Subcutaneous abdominal adipose tissue (tissue), 5 donors: ENCODE measurements at regions not wholly inside any gene's neighbourhood (a gene's known extent, or its start where the extent isn't known, plus 50 kb on each side); places are given as distances from the start of the nearest gene placed in this dataset.

Source experiments
- H3K27ac ChIP-seq: one replicate; pipeline ENCODE4 v1.7.0; 2013; ENCODE audit warnings: low read depth, mild to moderate bottlenecking, inconsistent platforms, low read length, moderate library complexity
- H3K27me3 ChIP-seq, 5 donors: one replicate each; pipeline ENCODE4 v1.7.0; 2013; ENCODE audit warnings: low read length in 5 of 5, inconsistent platforms in 1 of 5; ENCODE audit not compliant: control insufficient read depth in 5 of 5, insufficient read depth in 4 of 5
- H3K36me3 ChIP-seq, 5 donors: one replicate each; pipeline ENCODE4 v1.7.0; 2013; ENCODE audit warnings: low read length in 5 of 5; ENCODE audit not compliant: control insufficient read depth in 5 of 5, insufficient read depth in 5 of 5
- H3K4me1 ChIP-seq, 5 donors: one replicate each; pipeline ENCODE4 v1.7.0; 2013; ENCODE audit warnings: low read length in 5 of 5, mild to moderate bottlenecking in 3 of 5, moderate library complexity in 1 of 5; ENCODE audit not compliant: control insufficient read depth in 5 of 5, insufficient read depth in 5 of 5
- H3K4me3 ChIP-seq, 5 donors: one replicate each; pipeline ENCODE4 v1.7.0; 2013; ENCODE audit warnings: low read length in 5 of 5, low read depth in 1 of 5
- H3K9ac ChIP-seq, 5 donors: one replicate each; pipeline ENCODE4 v1.7.0; 2013; ENCODE audit warnings: low read length in 5 of 5, mild to moderate bottlenecking in 4 of 5, moderate library complexity in 3 of 5
- H3K9me3 ChIP-seq, 5 donors: one replicate each; pipeline ENCODE4 v1.7.0; 2013; ENCODE audit warnings: low read length in 5 of 5; ENCODE audit not compliant: control insufficient read depth in 5 of 5
- donor health status: healthy.
- donor health status: healthy.
- donor health status: healthy.
- donor health status: healthy.
- donor health status: healthy.

DNA sequence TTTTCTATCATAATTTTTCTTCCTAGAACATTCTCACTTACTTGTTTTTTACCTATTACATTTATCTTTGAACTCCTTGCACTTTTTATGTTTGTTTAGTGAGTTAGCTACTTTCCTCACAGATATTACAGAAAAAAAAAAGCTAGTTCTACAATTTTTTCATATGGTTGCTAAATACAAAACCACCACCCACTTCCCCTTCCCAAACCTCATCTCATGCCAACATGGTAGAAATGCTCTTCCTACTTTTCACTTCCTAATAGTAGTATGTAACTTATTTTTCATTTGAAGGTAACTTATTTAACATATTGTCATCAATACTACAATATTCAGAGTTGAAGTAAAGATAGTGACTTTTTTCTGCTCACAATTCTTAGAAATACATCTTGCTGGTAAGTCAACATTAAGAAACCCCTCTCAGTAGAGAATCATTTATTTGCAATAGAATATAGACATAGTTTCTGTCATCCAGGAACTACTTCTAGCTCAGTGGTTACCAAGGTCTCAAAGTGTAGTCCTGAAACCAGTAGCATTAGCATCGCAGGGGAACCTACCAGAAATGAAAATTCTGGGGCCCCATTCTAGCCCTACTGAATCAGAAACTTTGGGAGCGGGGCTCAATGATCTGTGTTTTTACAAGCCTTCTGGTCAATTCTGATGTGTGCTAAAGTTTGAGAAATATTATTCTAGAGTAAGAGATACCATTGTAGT is 1124.6 kb downstream of the DTWD2 start:
- no peak overlapping the region for H3K9ac ChIP-seq

DNA sequence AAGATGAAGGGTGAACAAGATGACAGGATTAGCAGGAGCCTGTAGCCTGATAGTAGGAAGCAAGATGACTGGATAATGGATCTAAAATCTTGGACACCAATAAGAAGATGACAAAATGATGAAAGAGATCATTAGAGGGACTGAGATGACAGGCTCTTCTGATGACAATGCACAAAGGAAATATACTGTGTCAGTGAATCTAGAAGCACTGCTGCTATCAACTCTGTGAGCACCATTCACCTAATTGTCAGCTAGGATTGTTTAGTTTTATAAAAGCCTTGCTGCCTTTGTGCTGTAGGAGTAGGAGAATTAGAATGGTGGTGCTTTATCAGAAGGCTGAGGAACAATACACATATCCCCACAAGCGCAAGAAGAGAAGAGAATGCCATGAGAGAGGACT is 1127.8 kb downstream of the DTWD2 start:
- no peaks in the 10 kb centered on the region for H3K36me3 ChIP-seq
- no peaks in the 10 kb centered on the region for H3K27me3 ChIP-seq
- H3K9ac ChIP-seq, result no peak overlapping the region
- no peak overlapping the region for H3K4me3 ChIP-seq
- peaks cover 0 to 4% (median 0%) of the 10 kb centered on the region in 5 donors for H3K4me1 ChIP-seq
- no peak overlapping the region for H3K27ac ChIP-seq
- H3K9me3 ChIP-seq, result no peaks in the 10 kb centered on the region

More for the DNA sequence above, 1124.6 kb downstream of the DTWD2 start:
- no peak overlapping the region for H3K27ac ChIP-seq
- H3K36me3 ChIP-seq, result no peaks in the 10 kb centered on the region
- no peaks in the 10 kb centered on the region for H3K27me3 ChIP-seq
- no peaks in the 10 kb centered on the region for H3K9me3 ChIP-seq
- peaks cover 0 to 4% (median 0%) of the 10 kb centered on the region in 5 donors for H3K4me1 ChIP-seq
- H3K4me3 ChIP-seq, result no peak overlapping the region

DNA sequence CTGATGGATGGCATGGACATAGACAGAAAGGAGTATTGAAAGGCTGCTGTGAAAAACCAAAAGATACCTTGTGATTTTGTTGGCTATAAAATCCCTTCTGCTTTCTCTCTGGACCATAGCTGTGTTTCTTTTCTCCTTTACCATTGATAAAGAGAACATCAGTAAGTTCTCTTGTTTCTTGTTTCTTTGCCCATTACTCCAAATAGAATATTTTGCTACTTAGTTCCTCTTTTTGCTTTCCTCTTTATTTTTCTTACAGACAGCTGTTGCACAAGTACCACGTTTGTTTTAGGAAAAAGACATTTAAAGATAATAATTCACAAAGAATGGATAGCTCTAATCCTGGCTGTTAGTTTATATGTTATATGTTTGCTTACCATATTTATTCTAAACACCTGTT is 1129.2 kb downstream of the DTWD2 start:
- Histone ChIP-seq H3K9me3 (no peaks in the 10 kb centered on the region), H3K4me3 (no peak overlapping the region), H3K27ac (no peak overlapping the region), H3K9ac (no peak overlapping the region), H3K36me3 (no peaks in the 10 kb centered on the region), H3K27me3 (no peaks in the 10 kb centered on the region), H3K4me1 (peaks cover 0 to 4% (median 0%) of the 10 kb centered on the region in 5 donors)

DNA sequence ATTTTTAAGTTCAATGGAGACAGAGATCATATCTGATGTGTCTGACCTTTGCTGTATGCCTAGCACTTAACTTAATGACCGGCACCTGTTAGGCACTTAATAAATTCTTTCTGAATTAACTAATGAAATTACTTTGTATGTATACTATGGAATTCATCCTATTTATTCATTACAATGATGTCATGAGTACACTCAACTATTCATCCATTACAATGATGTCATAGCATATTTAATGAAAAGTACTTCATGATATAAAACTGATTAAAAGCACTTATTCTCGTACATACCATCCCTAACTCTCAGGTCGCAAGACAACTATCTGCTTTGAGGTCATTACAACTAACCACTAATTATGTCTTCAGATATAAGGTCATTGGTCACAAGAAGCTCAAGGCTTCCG is 1131.6 kb downstream of the DTWD2 start:
- Histone ChIP-seq H3K36me3 (no peaks in the 10 kb centered on the region), H3K27ac (no peak overlapping the region), H3K4me3 (no peak overlapping the region), H3K9me3 (no peaks in the 10 kb centered on the region), H3K4me1 (no peaks in the 10 kb centered on the region), H3K27me3 (no peaks in the 10 kb centered on the region), H3K9ac (no peak overlapping the region)

DNA sequence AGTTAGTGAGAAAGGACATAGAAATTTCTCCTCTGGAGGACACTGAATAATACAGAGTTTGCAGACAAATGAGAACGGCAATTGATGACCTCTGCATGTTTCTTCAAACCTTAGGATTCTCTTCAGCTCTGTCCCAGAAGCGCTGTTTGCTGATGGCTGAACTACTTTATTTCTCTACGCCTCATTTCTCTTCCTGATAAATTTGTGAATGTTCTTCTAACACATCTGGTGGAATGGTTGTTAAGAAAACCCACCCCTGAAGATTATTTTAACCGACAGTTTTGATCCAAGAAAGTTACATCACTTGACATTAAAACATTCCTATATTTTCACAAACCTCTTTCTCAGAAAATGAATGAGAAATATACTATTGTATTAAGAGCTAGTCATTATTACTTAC is 1150.6 kb downstream of the DTWD2 start:
- H3K9me3 ChIP-seq, result no peaks in the 10 kb centered on the region
- peaks cover 0 to 7% (median 0%) of the 10 kb centered on the region in 5 donors for H3K4me1 ChIP-seq
- H3K9ac ChIP-seq, result no peak overlapping the region
- H3K36me3 ChIP-seq, result no peaks in the 10 kb centered on the region
- no peaks in the 10 kb centered on the region for H3K27me3 ChIP-seq
- H3K27ac ChIP-seq, result no peak overlapping the region
- H3K4me3 ChIP-seq, result no peak overlapping the region

DNA sequence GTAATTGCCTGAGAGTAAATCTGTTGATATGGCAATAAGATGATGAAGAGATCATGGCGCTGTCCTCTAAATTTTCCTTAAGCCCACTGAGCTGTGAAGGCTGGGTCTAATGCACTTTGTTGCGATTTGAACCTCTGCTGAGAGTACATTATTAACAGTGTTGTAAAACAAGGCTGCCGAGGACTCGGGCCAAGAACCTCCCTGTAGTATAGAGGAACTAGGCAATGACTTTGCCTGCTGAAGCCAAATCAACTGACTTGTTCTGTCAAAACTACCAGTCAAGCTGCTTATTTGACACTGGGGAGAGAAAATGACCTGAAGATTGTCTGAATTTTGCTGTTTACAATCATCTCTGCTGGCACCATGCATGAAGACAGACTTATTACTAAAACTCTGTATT is 1154.7 kb downstream of the DTWD2 start:
- Histone ChIP-seq H3K27me3 (no peaks in the 10 kb centered on the region), H3K9ac (no peak overlapping the region), H3K27ac (no peak overlapping the region), H3K4me3 (no peak overlapping the region), H3K4me1 (peaks cover 0 to 7% (median 0%) of the 10 kb centered on the region in 5 donors), H3K9me3 (peaks cover 0 to 5% (median 0%) of the 10 kb centered on the region in 5 donors), H3K36me3 (no peaks in the 10 kb centered on the region)

DNA sequence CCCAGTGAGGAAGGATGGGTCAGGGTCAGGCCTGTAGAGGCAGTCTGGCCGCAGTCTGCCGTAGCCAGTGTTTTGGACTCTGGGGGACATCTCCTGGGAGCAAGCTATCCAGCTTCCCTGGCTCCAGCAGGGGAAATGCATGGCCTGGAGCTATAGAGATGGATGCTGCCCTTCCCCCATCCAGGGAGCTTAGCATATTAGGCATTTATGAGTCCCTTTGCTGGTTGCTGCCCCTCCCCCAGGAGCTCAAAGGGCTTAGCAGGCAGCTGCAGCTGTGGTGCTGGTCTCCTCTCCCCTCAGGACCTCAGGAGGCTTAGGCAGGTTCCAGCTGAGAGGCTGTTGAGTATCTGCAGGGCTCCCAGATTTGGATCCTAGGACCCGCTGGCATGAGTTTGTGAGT is 1158.7 kb downstream of the DTWD2 start:
- Histone ChIP-seq H3K9ac (no peak overlapping the region), H3K36me3 (no peaks in the 10 kb centered on the region), H3K4me1 (peaks cover 0 to 7% (median 0%) of the 10 kb centered on the region in 5 donors), H3K4me3 (no peak overlapping the region), H3K27me3 (no peaks in the 10 kb centered on the region), H3K27ac (no peak overlapping the region), H3K9me3 (peaks cover 0 to 5% (median 0%) of the 10 kb centered on the region in 5 donors)

DNA sequence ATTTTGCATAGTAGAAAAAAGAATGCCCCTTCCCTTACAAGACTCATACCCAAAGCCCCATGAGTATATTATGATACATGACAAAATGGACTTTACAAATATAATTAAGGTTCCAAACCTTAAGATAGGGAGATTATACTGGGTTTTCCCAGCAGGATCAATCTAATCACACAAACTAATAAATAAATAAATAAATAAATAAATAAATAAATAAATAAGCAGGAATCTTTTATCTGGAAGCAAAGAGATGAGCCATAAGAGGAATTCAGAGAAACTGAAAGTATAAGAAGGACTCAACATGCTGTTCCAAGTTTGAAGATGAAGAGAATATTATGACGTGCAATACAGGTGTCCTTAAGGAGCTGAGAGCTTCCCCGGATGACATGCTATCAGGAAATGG is 1174.5 kb downstream of the DTWD2 start:
- Histone ChIP-seq H3K27me3 (no peaks in the 10 kb centered on the region), H3K4me3 (no peak overlapping the region), H3K27ac (no peak overlapping the region), H3K4me1 (no peaks in the 10 kb centered on the region), H3K9me3 (peaks cover 0 to 10% (median 5%) of the 10 kb centered on the region in 5 donors), H3K36me3 (no peaks in the 10 kb centered on the region), H3K9ac (no peak overlapping the region)

DNA sequence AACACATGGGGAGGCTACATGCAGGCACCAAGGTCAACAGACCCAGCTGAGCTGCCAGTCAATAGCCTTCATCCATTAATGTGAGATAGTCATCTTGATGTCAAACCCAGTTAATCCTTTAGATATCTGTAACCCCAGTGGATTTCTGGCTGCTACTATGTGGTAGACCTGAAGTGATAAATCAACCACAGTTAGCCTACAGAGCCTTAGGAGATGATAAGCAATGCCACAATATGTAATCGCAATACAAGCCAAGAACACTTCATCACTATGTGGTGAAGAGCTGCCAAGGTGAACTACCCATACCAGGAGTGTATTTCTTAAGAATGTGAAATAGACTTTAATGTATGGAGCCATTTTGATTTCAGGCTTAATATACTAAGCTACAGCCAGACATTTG is 1175.5 kb downstream of the DTWD2 start:
- H3K9ac ChIP-seq, result no peak overlapping the region
- H3K36me3 ChIP-seq, result no peaks in the 10 kb centered on the region
- H3K4me3 ChIP-seq, result no peak overlapping the region
- H3K27me3 ChIP-seq, result no peaks in the 10 kb centered on the region
- no peak overlapping the region for H3K27ac ChIP-seq
- no peaks in the 10 kb centered on the region for H3K4me1 ChIP-seq
- peaks cover 0 to 10% (median 5%) of the 10 kb centered on the region in 5 donors for H3K9me3 ChIP-seq

DNA sequence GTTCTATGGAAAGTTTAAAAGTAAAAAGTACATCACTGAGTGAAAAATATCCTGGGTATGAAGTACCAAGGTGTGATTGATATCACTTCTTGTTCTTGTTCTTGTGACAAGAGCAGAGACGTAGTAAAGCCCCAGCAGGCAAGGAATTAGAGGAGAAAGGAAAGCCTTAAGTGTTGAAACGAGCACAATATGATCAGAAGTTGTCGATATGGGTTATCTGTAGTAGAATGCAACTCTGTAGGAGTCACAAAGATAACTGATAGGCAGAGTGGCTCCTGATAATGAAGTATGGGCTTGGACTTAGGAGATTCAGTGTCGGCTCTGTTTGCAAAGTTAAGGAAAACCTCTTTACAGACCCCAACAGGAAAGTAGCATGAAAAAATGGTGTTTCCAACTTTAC is 1179.1 kb downstream of the DTWD2 start:
- H3K9ac ChIP-seq, result no peak overlapping the region

More for the DNA sequence above, 1179.1 kb downstream of the DTWD2 start:
- no peaks in the 10 kb centered on the region for H3K4me1 ChIP-seq
- no peaks in the 10 kb centered on the region for H3K27me3 ChIP-seq
- no peaks in the 10 kb centered on the region for H3K9me3 ChIP-seq
- H3K4me3 ChIP-seq, result no peak overlapping the region
- no peak overlapping the region for H3K27ac ChIP-seq
- no peaks in the 10 kb centered on the region for H3K36me3 ChIP-seq
